Activated CD4-positive, alpha-beta T cell treated with anti-CD3 and anti-CD28 coated beads, Interleukin-2, amount 10 ng/mL, durations not matched to agents 7 days and 5 days (primary cell): ENCODE measurements at regions not wholly inside any gene's neighbourhood (a gene's known extent, or its start where the extent isn't known, plus 50 kb on each side); places are given as distances from the start of the nearest gene placed in this dataset.
"Not testable (repeated sequence)": the region's sequence is repeated elsewhere in the genome, so short reads cannot be mapped to it uniquely, and the experiment has no call there.

ENCODE experiments used
- CTCF ChIA-PET: fragments of 350-600 bp; sonication (Branson Sonifier 250); formaldehyde crosslinking; loops from one replicate; lab custom pipeline; 2021; ENCODE audit warnings: antibody characterized with exemption; lab: Charles Lee
- POLR2A ChIA-PET: fragments of 350-600 bp; sonication (Branson Sonifier 250); formaldehyde crosslinking; loops from one replicate; lab custom pipeline; 2021; ENCODE audit warnings: antibody characterized with exemption; lab: Charles Lee
- DNase-seq: peaks from one replicate; pipeline ENCODE4 v3.0.0-alpha.2; 2020
- H3K27ac Mint-ChIP-seq: one replicate; pipeline ENCODE4 v1.8.0; 2021; ENCODE audit warnings: mild to moderate bottlenecking, moderate library complexity, mixed read lengths
- H3K27me3 Mint-ChIP-seq: one replicate; pipeline ENCODE4 v1.8.0; 2021; ENCODE audit warnings: mixed read lengths
- H3K36me3 Mint-ChIP-seq: one replicate; pipeline ENCODE4 v1.8.0; 2021; ENCODE audit warnings: low read depth, mixed read lengths
- H3K4me1 Mint-ChIP-seq: one replicate; pipeline ENCODE4 v1.8.0; 2021; ENCODE audit warnings: mixed read lengths
- H3K4me3 Mint-ChIP-seq: one replicate; pipeline ENCODE4 v1.8.0; 2021; ENCODE audit warnings: mild to moderate bottlenecking, moderate library complexity, mixed read lengths
- H3K9me3 Mint-ChIP-seq: one replicate; pipeline ENCODE4 v1.8.0; 2021; ENCODE audit warnings: mixed read lengths

DNA sequence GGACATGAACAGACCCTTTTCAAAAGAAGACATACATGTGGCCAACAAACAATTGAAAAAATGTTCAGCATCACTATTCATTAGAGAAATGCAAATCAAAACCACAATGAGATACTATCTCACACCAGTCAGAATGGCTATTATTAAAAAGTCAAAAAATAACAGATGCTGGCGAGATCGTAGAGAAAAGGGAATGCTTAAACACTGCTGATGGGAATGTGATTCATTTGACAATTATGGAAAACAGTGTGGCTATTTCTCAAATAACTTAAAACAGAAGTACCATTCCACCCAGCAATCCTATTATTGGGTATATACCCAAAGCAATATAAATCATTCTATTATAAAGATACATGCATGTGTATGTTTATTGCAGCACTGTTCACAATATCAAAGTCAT is 281.8 kb upstream of the CDH5 start:
- H3K36me3 Mint-ChIP-seq, H3K4me1 Mint-ChIP-seq, H3K27me3 Mint-ChIP-seq, POLR2A ChIA-PET, H3K9me3 Mint-ChIP-seq, H3K4me3 Mint-ChIP-seq, H3K27ac Mint-ChIP-seq, CTCF ChIA-PET, DNase-seq: not testable (repeated sequence)

DNA sequence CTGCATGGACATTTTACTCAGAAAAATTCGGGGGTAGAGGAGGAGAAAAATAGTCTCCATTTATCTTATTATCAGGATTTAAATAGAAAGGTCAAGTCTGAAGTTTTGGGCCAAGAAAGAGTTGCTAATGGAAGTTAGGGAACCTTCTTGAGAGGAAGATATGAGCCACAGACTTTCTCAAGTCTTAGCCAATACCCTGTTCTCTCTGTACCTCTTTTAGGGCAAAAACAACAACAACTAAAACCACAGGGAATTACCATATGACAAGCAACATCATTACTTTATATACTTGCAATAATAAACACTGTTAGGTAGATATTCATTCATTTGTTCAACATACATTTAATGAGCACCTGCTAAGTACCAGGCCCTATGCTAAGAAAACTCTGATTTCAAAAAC is 282.2 kb upstream of the CDH5 start:
- ChIA-PET CTCF (no interaction called here), POLR2A (no interaction called here)
- Mint-ChIP-seq H3K9me3 (no peaks in the 10 kb centered on the region), H3K4me1 (no peaks in the 10 kb centered on the region), H3K36me3 (no peaks in the 10 kb centered on the region), H3K4me3 (no peak overlapping the region), H3K27me3 (peaks cover 2% of the 10 kb centered on the region), H3K27ac (no peak overlapping the region)
- no peak for DNase-seq

DNA sequence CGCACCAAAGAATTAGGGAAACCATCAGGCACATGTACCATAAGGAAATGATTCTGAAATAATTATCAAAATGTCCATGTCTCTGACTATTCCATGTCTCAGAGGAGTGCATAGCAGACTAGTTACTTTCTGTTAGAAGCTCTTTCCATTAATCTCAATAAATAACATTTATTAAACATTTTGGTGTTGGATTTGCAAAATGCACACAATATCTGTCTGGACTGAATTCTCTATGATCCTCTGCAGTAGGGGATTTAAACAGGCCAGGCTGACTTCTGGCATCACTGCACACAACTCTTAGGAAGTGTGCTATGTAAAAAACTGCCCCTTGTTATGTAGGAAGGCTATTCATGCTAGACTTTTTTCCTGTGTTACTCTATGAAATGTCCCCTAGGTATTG is 283.3 kb upstream of the CDH5 start:
- H3K9me3 Mint-ChIP-seq: no peaks in the 10 kb centered on the region
- ChIA-PET CTCF (no interaction called here), POLR2A (no interaction called here)
- no peaks in the 10 kb centered on the region for H3K36me3 Mint-ChIP-seq
- no peak overlapping the region for H3K4me3 Mint-ChIP-seq
- DNase-seq: no peak
- H3K4me1 Mint-ChIP-seq: no peaks in the 10 kb centered on the region
- peaks cover 9% of the 10 kb centered on the region for H3K27me3 Mint-ChIP-seq
- H3K27ac Mint-ChIP-seq: no peak overlapping the region

DNA sequence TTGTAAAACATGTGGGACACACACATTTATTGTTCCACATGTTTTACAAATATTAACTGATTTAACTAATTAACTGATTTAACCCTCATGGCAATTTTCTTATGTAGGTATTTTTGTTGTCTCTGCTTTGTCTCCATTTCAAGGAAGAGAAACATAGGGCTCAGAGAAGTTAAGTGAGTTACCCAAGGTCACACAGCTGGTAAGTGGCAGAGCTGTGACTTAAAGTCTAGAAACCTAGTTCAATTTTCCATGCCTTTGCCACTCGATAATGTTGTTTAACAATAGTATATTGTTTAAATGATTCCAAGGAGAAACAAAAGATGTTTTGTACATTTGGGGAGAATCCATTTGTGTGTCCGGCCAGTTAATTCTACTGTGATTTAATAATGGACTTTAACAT is 284.1 kb upstream of the CDH5 start:
- no peak for DNase-seq
- ChIA-PET POLR2A (no interaction called here), CTCF (no interaction called here)
- no peak overlapping the region for H3K27ac Mint-ChIP-seq
- no peak overlapping the region for H3K4me3 Mint-ChIP-seq
- no peaks in the 10 kb centered on the region for H3K36me3 Mint-ChIP-seq
- H3K9me3 Mint-ChIP-seq: no peaks in the 10 kb centered on the region
- peaks cover 9% of the 10 kb centered on the region for H3K27me3 Mint-ChIP-seq
- no peaks in the 10 kb centered on the region for H3K4me1 Mint-ChIP-seq

DNA sequence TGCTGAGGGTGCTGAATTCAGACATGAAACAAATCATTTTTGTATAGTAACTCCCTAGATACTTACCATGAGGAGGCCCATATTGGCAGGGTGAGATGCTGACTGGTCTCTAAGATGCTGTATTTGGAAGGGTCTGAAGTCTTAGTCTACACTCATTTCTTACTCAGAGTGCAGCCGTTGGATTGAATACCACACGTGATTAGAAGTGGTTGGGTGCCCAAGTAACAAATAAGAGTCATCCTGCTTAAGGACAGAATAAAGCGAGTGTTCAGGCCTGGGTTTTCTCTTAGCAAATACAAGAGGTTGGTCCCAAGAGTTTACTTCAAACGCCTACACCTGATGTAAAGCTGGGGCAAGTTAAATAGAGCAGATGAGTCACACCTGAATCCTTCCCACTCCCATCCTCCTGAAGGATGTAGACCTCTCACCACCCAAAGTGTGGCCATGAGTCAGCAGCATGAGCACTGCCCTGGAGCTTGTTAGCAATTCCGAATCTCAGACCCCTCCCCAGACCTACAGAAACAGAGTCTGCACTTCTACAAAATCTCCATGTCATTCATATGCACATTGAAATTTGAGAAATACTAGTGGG is 284.6 kb upstream of the CDH5 start:
- ChIA-PET POLR2A (no interaction called here), CTCF (no interaction called here)
- Mint-ChIP-seq H3K4me3 (no peak overlapping the region), H3K27me3 (peaks cover 9% of the 10 kb centered on the region), H3K9me3 (no peaks in the 10 kb centered on the region), H3K27ac (no peak overlapping the region), H3K4me1 (no peaks in the 10 kb centered on the region), H3K36me3 (no peaks in the 10 kb centered on the region)
- DNase-seq: no peak

DNA sequence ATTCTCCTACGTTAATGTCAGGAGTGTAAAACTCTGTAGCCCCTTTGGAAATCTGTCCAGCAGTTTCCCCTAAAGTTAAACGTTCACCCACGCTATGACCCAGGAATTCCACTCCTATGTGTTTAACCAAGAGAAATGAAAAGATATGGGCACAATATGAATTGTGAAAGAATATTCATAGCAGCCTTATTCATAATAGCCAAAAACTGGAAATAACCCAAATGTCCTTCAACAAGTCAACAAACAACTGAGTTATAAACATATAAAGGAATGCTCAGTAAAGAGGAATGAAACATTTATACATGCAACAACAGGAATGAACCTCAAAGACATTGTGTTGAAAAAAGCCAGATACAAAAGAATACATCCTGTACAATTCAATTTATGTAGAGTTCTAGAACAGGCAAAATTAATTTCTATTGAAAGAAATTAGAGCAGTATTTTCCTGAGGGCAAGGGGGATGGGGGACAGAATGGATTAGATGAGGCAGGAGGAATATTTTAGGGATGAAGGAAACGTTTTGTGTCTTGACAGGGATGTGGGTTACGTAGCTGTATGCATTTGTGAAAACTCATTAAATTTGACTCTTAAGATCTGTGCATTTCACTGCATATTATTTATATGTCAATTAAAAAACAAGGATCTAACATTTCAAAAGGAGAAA is 286.7 kb upstream of the CDH5 start:
- Mint-ChIP-seq H3K9me3 (no peaks in the 10 kb centered on the region), H3K27me3 (peaks cover 16% of the 10 kb centered on the region), H3K27ac (no peak overlapping the region), H3K4me1 (no peaks in the 10 kb centered on the region), H3K36me3 (no peaks in the 10 kb centered on the region), H3K4me3 (no peak overlapping the region)
- ChIA-PET CTCF (no interaction called here), POLR2A (no interaction called here)
- DNase-seq: no peak

DNA sequence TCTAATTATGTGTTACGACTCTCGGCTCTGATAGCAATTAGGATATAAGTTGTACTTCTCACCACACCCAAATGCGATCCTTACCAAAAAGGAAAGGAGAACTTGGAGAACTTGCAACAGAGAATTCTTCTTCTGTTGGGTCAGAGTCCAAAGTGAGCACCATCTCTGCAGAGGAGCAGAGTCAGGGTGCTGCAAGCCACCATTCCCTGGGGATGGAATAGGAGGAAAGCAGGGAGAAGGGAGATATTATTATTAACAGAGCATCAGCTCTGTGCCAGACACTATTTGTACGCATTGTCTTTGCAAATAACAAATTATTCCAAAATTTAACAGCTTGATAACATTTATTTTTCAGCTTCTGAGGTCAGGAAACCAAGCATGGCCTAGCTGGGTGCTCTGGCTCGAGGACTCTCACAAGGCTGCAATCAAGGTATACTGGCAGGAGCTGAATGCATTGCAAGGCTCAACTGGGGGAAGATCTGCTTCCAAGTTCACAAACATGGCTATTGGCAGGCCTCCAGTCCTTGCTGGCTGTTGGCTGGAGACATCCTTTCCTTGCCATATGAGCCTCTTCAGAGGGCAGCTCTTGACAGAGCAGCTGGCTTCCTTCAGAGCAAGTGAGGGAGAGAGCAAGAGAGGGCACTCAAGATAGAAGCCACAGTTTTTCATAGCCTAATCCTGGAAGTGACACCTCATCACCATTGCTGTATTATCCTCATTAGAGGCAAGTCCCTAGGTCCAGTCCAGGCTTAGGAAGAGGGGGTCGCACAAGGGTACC is 296.2 kb upstream of the CDH5 start:
- Mint-ChIP-seq H3K27ac (no peak overlapping the region), H3K4me3 (no peak overlapping the region), H3K27me3 (peaks cover 11% of the 10 kb centered on the region), H3K9me3 (no peaks in the 10 kb centered on the region), H3K4me1 (no peaks in the 10 kb centered on the region), H3K36me3 (no peaks in the 10 kb centered on the region)
- ChIA-PET CTCF (no interaction called here), POLR2A (no interaction called here)
- DNase-seq: no peak

DNA sequence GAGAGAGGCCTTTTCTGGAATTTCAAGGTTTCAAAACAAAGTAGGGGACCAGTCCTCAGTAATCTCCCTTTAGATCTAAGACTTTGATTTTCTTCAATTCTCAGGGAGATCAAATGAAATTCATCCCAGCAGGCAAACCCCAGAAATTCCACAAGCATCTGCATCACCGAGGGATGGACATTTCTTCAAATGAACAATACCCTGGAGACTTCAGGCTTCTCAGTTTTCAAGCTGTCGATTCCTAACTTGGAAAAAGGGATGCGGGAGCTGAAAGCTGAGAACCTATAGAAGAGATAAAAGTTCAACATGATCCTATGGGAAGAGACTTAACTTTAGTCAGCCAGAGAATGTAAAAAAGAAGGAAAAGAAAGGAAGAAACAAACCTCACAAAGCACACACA is 296.9 kb upstream of the CDH5 start:
- Mint-ChIP-seq H3K27me3 (peaks cover 9% of the 10 kb centered on the region), H3K4me3 (no peak overlapping the region), H3K4me1 (no peaks in the 10 kb centered on the region), H3K9me3 (no peaks in the 10 kb centered on the region), H3K27ac (no peak overlapping the region), H3K36me3 (no peaks in the 10 kb centered on the region)
- POLR2A ChIA-PET: no interaction called here
- CTCF ChIA-PET: no interaction called here
- no peak for DNase-seq

DNA sequence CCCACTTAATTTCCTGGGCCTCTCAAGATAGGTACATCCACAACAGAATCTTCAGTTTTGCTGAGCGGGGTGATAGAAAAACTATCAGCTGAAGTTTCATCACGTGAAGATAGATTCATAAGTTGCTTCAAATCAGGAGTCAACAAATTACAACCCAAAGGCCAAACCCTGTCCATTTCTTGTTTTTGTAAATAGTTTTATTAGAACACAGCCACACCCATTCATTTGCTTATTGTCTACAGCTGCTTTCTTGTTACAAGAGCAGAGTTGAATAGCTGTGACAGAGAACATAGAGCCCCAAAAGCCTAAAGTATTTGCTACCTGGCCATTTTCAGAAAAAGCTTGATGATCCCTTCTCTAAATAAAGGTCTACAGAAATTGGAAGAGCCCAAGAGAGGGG is 300.1 kb upstream of the CDH5 start:
- ChIA-PET POLR2A (no interaction called here), CTCF (no interaction called here)
- Mint-ChIP-seq H3K27me3 (peaks cover 2% of the 10 kb centered on the region), H3K4me1 (no peaks in the 10 kb centered on the region), H3K36me3 (no peaks in the 10 kb centered on the region), H3K27ac (no peak overlapping the region), H3K4me3 (no peak overlapping the region), H3K9me3 (no peaks in the 10 kb centered on the region)
- no peak for DNase-seq

DNA sequence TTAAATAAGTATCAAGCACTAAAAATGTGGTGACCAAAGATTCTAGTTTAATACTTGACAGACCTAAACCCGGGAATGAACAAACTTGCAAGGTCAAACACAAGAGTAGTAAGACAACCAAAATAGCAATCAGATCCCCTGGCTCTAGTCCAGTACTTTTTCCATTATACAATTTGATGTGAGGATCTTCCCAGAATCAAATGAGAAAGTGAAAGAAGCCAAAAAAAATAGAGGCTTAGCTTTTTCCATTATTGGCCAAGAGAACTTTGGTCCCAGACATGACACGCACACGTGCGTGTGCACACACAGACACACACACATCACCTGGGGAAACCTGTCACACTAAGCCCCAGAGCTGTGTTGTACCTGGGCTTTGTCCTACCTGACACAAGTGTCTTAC is 300.6 kb upstream of the CDH5 start:
- no peak for DNase-seq
- Mint-ChIP-seq H3K36me3 (no peaks in the 10 kb centered on the region), H3K27ac (no peak overlapping the region), H3K4me3 (no peak overlapping the region), H3K4me1 (no peaks in the 10 kb centered on the region), H3K9me3 (no peaks in the 10 kb centered on the region), H3K27me3 (peaks cover 2% of the 10 kb centered on the region)
- ChIA-PET POLR2A (no interaction called here), CTCF (no interaction called here)

DNA sequence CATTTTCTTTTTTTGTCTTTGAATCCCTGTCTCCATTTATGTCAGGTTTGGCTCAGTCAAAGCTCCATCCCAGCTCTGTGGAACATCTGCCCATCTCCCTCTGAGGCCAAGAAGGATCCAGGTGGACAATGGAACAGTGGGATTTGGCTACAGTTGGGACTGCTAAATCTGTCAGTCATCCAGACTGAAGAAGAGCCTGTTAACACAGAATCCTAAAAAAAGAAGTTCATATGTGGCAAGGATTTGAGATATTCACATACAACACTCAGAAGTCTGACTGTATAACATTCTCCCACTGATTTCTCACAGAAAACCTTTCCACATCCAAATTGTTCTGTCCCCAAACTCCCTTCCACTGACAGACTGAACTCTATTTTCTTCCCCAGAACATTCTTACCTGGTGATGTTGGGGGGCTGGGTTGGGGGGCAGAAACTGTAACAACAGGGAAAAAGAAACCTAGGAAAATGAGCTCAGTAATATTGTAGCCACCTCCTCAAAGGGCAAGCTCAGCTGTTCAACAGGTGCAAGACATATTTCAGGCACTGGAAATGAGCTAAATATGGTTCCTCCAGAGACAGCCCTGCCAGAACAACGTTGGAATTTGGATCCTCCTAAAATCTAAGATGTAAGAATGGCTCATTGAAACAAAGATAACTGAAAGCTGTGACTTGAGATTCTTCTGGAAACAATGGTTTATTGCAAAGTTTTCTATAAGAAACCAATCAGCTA is 301.5 kb upstream of the CDH5 start:
- CTCF ChIA-PET: no interaction called here
- peaks cover 2% of the 10 kb centered on the region for H3K27me3 Mint-ChIP-seq

DNA sequence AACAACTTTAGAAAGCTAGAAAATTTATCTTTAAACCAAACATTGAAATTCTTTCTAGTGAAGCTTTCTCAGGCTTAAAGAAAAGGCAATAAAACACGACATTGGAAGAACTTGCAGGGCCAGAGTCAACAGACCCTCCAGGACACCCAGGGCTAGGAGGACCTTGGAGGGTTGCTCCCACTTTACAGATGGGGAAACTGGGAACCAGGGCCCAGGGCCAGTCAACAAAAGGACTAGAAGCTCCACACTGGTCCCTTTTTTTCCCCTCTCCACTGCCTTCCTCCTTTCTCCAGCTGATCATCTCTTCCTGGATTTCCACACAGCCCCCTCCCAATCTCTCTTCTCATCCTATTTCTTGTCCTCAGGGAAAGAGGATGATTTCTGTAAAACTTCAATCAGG is 307.7 kb upstream of the CDH5 start:
- CTCF ChIA-PET: no interaction called here
- POLR2A ChIA-PET: no interaction called here
- H3K4me1 Mint-ChIP-seq: no peaks in the 10 kb centered on the region
- no peaks in the 10 kb centered on the region for H3K36me3 Mint-ChIP-seq
- no peaks in the 10 kb centered on the region for H3K9me3 Mint-ChIP-seq
- H3K4me3 Mint-ChIP-seq: no peak overlapping the region
- no peak overlapping the region for H3K27ac Mint-ChIP-seq
- no peak for DNase-seq
- no peaks in the 10 kb centered on the region for H3K27me3 Mint-ChIP-seq

More for the DNA sequence above, 301.5 kb upstream of the CDH5 start:
- Mint-ChIP-seq H3K4me1 (no peaks in the 10 kb centered on the region), H3K4me3 (no peak overlapping the region), H3K27ac (no peak overlapping the region), H3K9me3 (no peaks in the 10 kb centered on the region), H3K36me3 (no peaks in the 10 kb centered on the region)
- POLR2A ChIA-PET: no interaction called here
- no peak for DNase-seq

DNA sequence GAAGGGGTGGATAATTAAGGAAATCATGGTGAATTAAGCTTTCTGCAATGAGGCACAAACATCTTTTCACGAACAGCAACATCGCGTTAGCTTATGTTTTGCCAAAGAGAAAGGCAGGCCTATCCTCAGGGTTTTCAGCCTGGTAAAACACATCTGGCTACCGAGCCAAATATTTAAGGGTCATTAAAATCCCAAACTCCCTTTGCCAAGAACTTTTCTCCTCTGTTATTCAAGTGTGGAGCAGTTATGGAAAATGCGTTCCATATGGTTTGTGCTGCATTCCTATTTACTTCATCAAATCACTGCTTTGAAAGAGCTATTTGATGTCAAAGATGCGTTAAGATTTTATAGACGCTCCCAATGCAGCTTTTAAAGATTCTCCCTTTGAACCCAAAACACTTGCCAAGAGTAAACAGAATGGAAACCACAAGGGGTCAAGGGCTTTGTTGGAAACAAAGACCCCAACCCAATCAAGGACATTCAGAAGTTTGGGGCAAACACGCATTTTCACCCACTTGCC is 308.3 kb upstream of the CDH5 start:
- no peaks in the 10 kb centered on the region for H3K27me3 Mint-ChIP-seq
- no peaks in the 10 kb centered on the region for H3K9me3 Mint-ChIP-seq
- POLR2A ChIA-PET: no interaction called here
- no peaks in the 10 kb centered on the region for H3K4me1 Mint-ChIP-seq
- no peak overlapping the region for H3K27ac Mint-ChIP-seq
- DNase-seq: no peak
- CTCF ChIA-PET: no interaction called here
- H3K36me3 Mint-ChIP-seq: no peaks in the 10 kb centered on the region
- H3K4me3 Mint-ChIP-seq: no peak overlapping the region
